GM10248 (cell line): ENCODE measurements at regions not wholly inside any gene's neighbourhood (a gene's known extent, or its start where the extent isn't known, plus 50 kb on each side); places are given as distances from the start of the nearest gene placed in this dataset.

ENCODE experiments used
- CTCF ChIA-PET: fragments of 300-600 bp; sonication (Branson Sonifier 250); formaldehyde crosslinking; extraction: SDS; loops from one replicate; lab custom pipeline; 2021; ENCODE audit warnings: antibody characterized with exemption; lab: Yijun Ruan, JAX
- POLR2A ChIA-PET: fragments of 350-650 bp; sonication (Branson Sonifier 250); formaldehyde crosslinking; extraction: SDS; loops from one replicate; lab custom pipeline; 2020; ENCODE audit warnings: antibody characterized with exemption; lab: Yijun Ruan, JAX
- DNase-seq: peaks from one replicate; pipeline ENCODE4 v3.0.0; 2012; ENCODE audit errors: extremely low spot score
- TF ChIP-seq, protein P1 (sequence below): IDR thresholded peaks from 2 replicates; pipeline ENCODE4 v1.5.1; 2012; ENCODE audit warnings: mild to moderate bottlenecking, low read depth; ENCODE audit errors: extremely low read depth, missing control alignments, control extremely low read depth

GRCh38 chr7:42494199-42494710, 257.2 kb upstream of the GLI3 start:
- POLR2A ChIA-PET, result no interaction called here
- DNase-seq, result no peak
- CTCF ChIA-PET, result interaction anchor here (1.1 kb wide), 1 partner anchor 9 kb away, joined by 3 read pairs; no protein-coding TSS in a partner anchor
- TF ChIP-seq, protein P1, sequence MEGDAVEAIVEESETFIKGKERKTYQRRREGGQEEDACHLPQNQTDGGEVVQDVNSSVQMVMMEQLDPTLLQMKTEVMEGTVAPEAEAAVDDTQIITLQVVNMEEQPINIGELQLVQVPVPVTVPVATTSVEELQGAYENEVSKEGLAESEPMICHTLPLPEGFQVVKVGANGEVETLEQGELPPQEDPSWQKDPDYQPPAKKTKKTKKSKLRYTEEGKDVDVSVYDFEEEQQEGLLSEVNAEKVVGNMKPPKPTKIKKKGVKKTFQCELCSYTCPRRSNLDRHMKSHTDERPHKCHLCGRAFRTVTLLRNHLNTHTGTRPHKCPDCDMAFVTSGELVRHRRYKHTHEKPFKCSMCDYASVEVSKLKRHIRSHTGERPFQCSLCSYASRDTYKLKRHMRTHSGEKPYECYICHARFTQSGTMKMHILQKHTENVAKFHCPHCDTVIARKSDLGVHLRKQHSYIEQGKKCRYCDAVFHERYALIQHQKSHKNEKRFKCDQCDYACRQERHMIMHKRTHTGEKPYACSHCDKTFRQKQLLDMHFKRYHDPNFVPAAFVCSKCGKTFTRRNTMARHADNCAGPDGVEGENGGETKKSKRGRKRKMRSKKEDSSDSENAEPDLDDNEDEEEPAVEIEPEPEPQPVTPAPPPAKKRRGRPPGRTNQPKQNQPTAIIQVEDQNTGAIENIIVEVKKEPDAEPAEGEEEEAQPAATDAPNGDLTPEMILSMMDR, result no peak

DNA sequence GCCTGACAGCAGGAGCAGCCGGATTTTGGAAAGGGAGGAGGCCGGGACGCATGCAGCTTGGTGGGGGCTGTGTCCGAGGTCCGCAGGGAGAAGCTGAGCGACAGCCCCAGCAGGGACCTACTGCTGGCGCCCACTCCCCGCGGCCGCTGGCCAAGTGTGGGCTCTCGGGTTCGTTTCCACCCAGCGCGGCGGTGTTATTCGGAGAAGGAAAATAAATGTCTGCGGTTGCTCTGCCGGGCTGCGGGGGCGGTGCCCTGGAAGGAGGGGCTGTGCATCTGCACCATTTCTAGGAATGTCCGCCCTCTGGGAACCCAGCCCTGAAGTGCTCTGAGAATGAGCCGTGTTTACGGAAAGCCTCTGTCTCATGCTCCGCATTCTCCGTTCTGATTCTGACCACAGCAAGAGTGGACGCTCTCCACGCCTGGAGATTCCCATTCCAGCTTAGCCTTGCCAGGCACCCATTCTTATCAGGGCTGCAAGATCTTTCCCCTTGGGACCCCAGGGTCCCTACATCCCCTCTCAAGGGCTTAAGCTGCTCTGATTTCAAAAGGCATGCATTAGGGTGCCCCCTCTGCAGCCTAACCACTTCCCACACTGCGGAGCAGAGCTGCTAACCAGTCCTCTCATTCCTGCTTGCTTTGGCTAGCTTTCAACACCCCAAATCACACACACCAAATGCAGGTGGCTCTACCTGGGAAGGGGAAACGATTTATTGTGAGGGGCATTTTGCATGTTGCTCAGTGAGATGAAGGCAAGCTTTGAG, 256.6 kb upstream of the GLI3 start:
- ChIA-PET CTCF (interaction anchor here (1.1 to 1.3 kb wide), 2 partner anchors 9 to 10 kb away, joined by 3 read pairs; no protein-coding TSS in a partner anchor), POLR2A (no interaction called here)
- no peak for DNase-seq
- TF ChIP-seq, protein P1, result no peak

DNA sequence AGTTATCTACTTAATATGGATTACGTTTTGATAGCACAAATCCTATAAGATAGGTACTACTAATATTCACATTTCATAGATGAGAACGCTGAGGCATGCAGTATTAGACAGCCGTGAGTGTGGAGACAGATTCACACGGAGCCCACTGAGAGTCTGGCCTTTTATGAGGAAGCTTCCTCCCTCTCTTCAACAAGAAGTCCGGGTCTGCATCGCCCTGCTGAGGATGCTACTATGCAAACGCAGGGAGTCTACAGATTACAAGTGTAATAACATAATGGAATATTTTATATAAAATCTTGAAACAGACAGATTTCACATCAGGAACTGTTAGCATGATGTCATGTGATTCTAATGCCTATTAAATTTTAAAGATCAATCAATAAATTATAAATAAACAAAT, 255.9 kb upstream of the GLI3 start:
- ChIA-PET CTCF (interaction anchor here (1.3 kb wide), 1 partner anchor 9 kb away, joined by 3 read pairs; no protein-coding TSS in a partner anchor), POLR2A (no interaction called here)
- TF ChIP-seq, protein P1, result no peak
- DNase-seq, result no peak

DNA sequence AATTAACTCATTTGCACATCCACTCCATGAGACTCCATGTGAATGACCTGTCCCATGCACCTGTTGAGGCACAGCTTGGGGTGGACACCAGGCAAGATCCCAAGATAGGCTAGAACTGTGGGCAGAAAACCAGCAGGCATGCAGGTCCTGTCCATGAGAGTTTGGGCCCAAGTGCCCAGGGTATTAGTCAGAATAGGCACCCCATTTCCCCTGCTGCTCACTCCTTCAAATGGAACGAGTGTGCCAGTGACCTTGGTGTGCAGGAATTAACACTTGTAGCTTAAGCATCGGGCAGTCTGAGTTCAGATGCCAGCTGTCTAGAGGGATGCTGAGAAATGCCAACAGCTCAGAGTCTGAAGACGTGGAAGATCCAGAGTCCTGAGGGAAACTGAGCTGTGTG, 254.1 kb upstream of the GLI3 start:
- DNase-seq, result no peak
- TF ChIP-seq, protein P1, result no peak
- CTCF ChIA-PET, result interaction anchor here (1.3 kb wide), 1 partner anchor 18 kb away, joined by 5 read pairs; no protein-coding TSS in a partner anchor
- POLR2A ChIA-PET, result no interaction called here

DNA sequence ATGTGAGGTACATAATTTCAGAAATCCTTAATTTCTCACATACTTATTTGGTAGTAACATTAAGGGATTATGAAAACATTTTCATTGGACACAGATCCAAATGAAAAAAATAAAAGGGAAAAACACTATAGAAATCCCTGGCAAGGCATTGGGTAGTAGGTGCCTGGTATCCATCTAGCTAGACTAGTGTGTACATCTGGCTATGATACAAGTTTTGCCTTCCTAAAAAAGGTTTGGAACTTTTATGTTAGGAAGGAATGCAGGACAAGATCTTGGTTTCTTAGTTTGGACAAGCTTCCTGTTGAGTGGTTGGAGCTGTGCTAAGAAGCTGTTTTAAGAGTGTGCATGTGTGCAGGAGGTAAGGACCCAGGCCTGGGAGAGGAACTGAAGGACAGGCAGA, 252.3 kb upstream of the GLI3 start:
- ChIA-PET CTCF (interaction anchor here (1.2 to 1.3 kb wide), 2 partner anchors 11 to 23 kb away, joined by 3 to 5 read pairs; no protein-coding TSS in a partner anchor), POLR2A (no interaction called here)
- TF ChIP-seq, protein P1, result no peak
- DNase-seq, result no peak

- ChIA-PET POLR2A (no interaction called here), CTCF (interaction anchor here (1.7 to 2.4 kb wide), 3 partner anchors 11 to 36 kb away, joined by 3 to 7 read pairs (median 4); no protein-coding TSS in a partner anchor)
- no peak for DNase-seq
- TF ChIP-seq, protein P1, result no peak
Measured at GRCh38 chr7:42485301-42485766, 248.3 kb upstream of the GLI3 start.
